H9 (cell line): ENCODE measurements at regions not wholly inside any gene's neighbourhood (a gene's known extent, or its start where the extent isn't known, plus 50 kb on each side); places are given as distances from the start of the nearest gene placed in this dataset.

Experiments
- DNase-seq: peaks from one replicate; pipeline ENCODE4 v3.0.0-alpha.2; 2017
- H2AFZ ChIP-seq: one replicate; pipeline ENCODE4 v1.6.1; 2013; ENCODE audit warnings: mild to moderate bottlenecking, low read length, control low read depth, moderate library complexity
- H2AK5ac ChIP-seq: 2 replicates; pipeline ENCODE4 v1.6.1; 2013; ENCODE audit warnings: low read length, control low read depth, mixed read lengths; ENCODE audit not compliant: insufficient read length
- H2BK120ac ChIP-seq: one replicate; pipeline ENCODE4 v1.6.1; 2013; ENCODE audit warnings: low read depth, mild to moderate bottlenecking, low read length, control low read depth, inconsistent platforms; ENCODE audit not compliant: poor library complexity, severe bottlenecking
- H2BK12ac ChIP-seq: 2 replicates; pipeline ENCODE4 v1.6.1; 2013; ENCODE audit warnings: low read length, control low read depth, mixed read lengths, low read depth; ENCODE audit not compliant: insufficient read length
- H2BK15ac ChIP-seq: 2 replicates; pipeline ENCODE4 v1.6.1; 2013; ENCODE audit warnings: low read depth, low read length, control low read depth
- H2BK20ac ChIP-seq: one replicate; pipeline ENCODE4 v1.6.1; 2013; ENCODE audit warnings: low read depth, mild to moderate bottlenecking, low read length, control low read depth, inconsistent platforms; ENCODE audit not compliant: poor library complexity, severe bottlenecking
- H2BK5ac ChIP-seq: 2 replicates; pipeline ENCODE4 v1.6.1; 2013; ENCODE audit warnings: low read length, control low read depth, mixed read lengths; ENCODE audit not compliant: insufficient read length
- H3K14ac ChIP-seq: 2 replicates; pipeline ENCODE4 v1.6.1; 2013; ENCODE audit warnings: low read length, control low read depth; ENCODE audit not compliant: insufficient read depth
- H3K18ac ChIP-seq: 2 replicates; pipeline ENCODE4 v1.6.1; 2013; ENCODE audit warnings: low read depth, mild to moderate bottlenecking, mixed read lengths, low read length, control low read depth; ENCODE audit not compliant: insufficient read length
- H3K23ac ChIP-seq: 2 replicates; pipeline ENCODE4 v1.6.1; 2013; ENCODE audit warnings: low read length, control low read depth, mixed read lengths, low read depth; ENCODE audit not compliant: insufficient read length
- H3K23me2 ChIP-seq: 2 replicates; pipeline ENCODE4 v1.6.1; 2013; ENCODE audit warnings: low read depth, mild to moderate bottlenecking, mixed read lengths, low read length, control low read depth; ENCODE audit not compliant: insufficient read length, poor library complexity, severe bottlenecking
- H3K27ac ChIP-seq: 2 replicates; pipeline ENCODE4 v1.5.1; 2013; ENCODE audit warnings: low read length, control low read depth, mixed read lengths, low read depth; ENCODE audit not compliant: insufficient read length
- H3K27me3 ChIP-seq: 2 replicates; pipeline ENCODE4 v1.6.1; 2013; ENCODE audit warnings: low read length, control low read depth, inconsistent platforms; ENCODE audit not compliant: insufficient read depth
- H3K4ac ChIP-seq: 2 replicates; pipeline ENCODE4 v1.6.1; 2013; ENCODE audit warnings: low read depth, mild to moderate bottlenecking, control low read depth, inconsistent platforms, low read length, moderate library complexity
- H3K4me1 ChIP-seq: 2 replicates; pipeline ENCODE4 v1.6.1; 2013; ENCODE audit warnings: low read length, control low read depth, inconsistent platforms; ENCODE audit not compliant: insufficient read depth
- H3K4me2 ChIP-seq: 2 replicates; pipeline ENCODE4 v1.6.1; 2013; ENCODE audit warnings: low read length, control low read depth, mixed read lengths; ENCODE audit not compliant: insufficient read length, insufficient read depth
- H3K56ac ChIP-seq: 2 replicates; pipeline ENCODE4 v1.6.1; 2013; ENCODE audit warnings: low read depth, mild to moderate bottlenecking, mixed read lengths, low read length, control low read depth; ENCODE audit not compliant: insufficient read length
- H3K79me1 ChIP-seq: 2 replicates; pipeline ENCODE4 v1.6.1; 2013; ENCODE audit warnings: low read depth, mild to moderate bottlenecking, moderate library complexity, low read length, control low read depth, inconsistent platforms; ENCODE audit not compliant: insufficient read depth, poor library complexity, severe bottlenecking
- H3K79me2 ChIP-seq: 2 replicates; pipeline ENCODE4 v1.6.1; 2013; ENCODE audit warnings: low read length, control low read depth, inconsistent platforms; ENCODE audit not compliant: insufficient read depth
- H3K9ac ChIP-seq: 2 replicates; pipeline ENCODE4 v1.6.1; 2013; ENCODE audit warnings: low read length, control low read depth, mixed read lengths; ENCODE audit not compliant: insufficient read length; ENCODE audit errors: extremely low read depth
- H3K9me3 ChIP-seq: one replicate; pipeline ENCODE4 v1.6.1; 2013; ENCODE audit warnings: low read depth, low read length, inconsistent platforms; ENCODE audit not compliant: control insufficient read depth
- H3T11ph ChIP-seq: one replicate; pipeline ENCODE4 v1.6.1; 2013; ENCODE audit warnings: mild to moderate bottlenecking, low read length, control low read depth, inconsistent platforms
- H4K20me1 ChIP-seq: one replicate; pipeline ENCODE4 v1.6.1; 2013; ENCODE audit not compliant: control insufficient read depth, insufficient read length, insufficient read depth
- H4K5ac ChIP-seq: 2 replicates; pipeline ENCODE4 v1.6.1; 2013; ENCODE audit warnings: low read depth, mild to moderate bottlenecking, mixed read lengths, low read length, control low read depth; ENCODE audit not compliant: insufficient read length
- H4K8ac ChIP-seq: replicated peaks from 2 replicates; pipeline ENCODE4 v1.6.1; 2013; ENCODE audit warnings: low read length, control low read depth, mixed read lengths, low read depth; ENCODE audit not compliant: insufficient read length
- H4K91ac ChIP-seq: 2 replicates; pipeline ENCODE4 v1.6.1; 2013; ENCODE audit warnings: low read depth, mild to moderate bottlenecking, moderate library complexity, mixed read lengths, low read length, control low read depth; ENCODE audit not compliant: insufficient read length
- H3K27ac Mint-ChIP-seq, 3 experiments: 2 replicates in 2 of 3; 3 replicates in 1 of 3; pipeline ENCODE4 v1.8.0; 2020 to 2021; ENCODE audit warnings: mixed read lengths in 3 of 3, mild to moderate bottlenecking in 1 of 3, moderate library complexity in 1 of 3
- H3K27me3 Mint-ChIP-seq: 2 replicates; pipeline ENCODE4 v1.8.0; 2021; ENCODE audit warnings: low read depth, mild to moderate bottlenecking, moderate library complexity, mixed read lengths
- H3K36me3 Mint-ChIP-seq, 3 experiments: 2 replicates in 2 of 3; 3 replicates in 1 of 3; pipeline ENCODE4 v1.8.0; 2020 to 2021; ENCODE audit warnings: low read depth in 3 of 3, mixed read lengths in 3 of 3; ENCODE audit not compliant: insufficient read depth in 1 of 3
- H3K4me1 Mint-ChIP-seq, 2 experiments: 2 replicates each; pipeline ENCODE4 v1.8.0; 2020; ENCODE audit warnings: mixed read lengths in 2 of 2
- H3K4me3 Mint-ChIP-seq, 2 experiments: 2 replicates in 1 of 2; 3 replicates in 1 of 2; pipeline ENCODE4 v1.8.0; 2020 to 2021; ENCODE audit warnings: mild to moderate bottlenecking in 2 of 2, mixed read lengths in 2 of 2, moderate library complexity in 1 of 2
- H3K9me3 Mint-ChIP-seq, 2 experiments: 2 replicates in 1 of 2; 3 replicates in 1 of 2; pipeline ENCODE4 v1.8.0; 2020; ENCODE audit warnings: mild to moderate bottlenecking in 2 of 2, mixed read lengths in 2 of 2, moderate library complexity in 1 of 2
- WGBS: extraction: QIAGEN DNeasy Blood & Tissue Kit; methylation state at CpG from one replicate; pipeline ENCODE4 v1.1.7; 2013; ENCODE audit warnings: missing lambda C conversion rate, low lambda C conversion rate, mixed read lengths; ENCODE audit not compliant: insufficient read length; ENCODE audit errors: extremely low coverage; 5-methylcytosine and 5-hydroxymethylcytosine counted together
- TF ChIP-seq, protein P1 (sequence below): fragments of 200-600 bp; sonication (generic); conservative IDR thresholded peaks from 3 replicates; pipeline ENCODE4 v1.8.0; 2021; ENCODE audit warnings: antibody characterized with exemption, mild to moderate bottlenecking

DNA sequence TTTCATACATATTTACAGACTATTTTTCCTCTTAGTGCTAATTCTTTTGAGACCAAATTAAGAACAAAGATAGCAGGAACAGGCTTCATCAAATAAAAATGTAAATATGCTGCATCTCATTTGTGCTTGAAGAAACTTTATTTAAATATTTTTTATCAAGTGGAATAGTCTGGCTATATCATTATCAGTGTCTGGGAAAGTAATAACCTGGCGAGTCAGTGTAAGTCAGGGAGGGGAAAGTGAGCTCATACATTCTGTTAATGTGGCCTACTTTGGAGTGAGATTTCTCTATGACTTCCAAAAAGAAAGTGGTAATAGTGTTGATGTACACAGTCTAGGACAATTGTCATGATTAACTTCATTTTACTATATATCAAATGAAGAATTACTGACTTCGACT, 1045.1 kb downstream of the ADGRL2 start:
- Histone ChIP-seq H2BK120ac (no peak overlapping the region), H4K8ac (no peak overlapping the region), H3K27ac (no peak overlapping the region), H2BK12ac (no peak overlapping the region), H3K56ac (no peak overlapping the region), H2BK20ac (no peak overlapping the region), H3K23ac (no peak overlapping the region), H3K4me2 (no peak overlapping the region), H3K23me2 (no peaks in the 10 kb centered on the region), H3T11ph (no peak overlapping the region), H3K79me1 (no peaks in the 10 kb centered on the region), H4K20me1 (no peaks in the 10 kb centered on the region), H3K4ac (no peak overlapping the region), H3K4me1 (no peaks in the 10 kb centered on the region; the same call in 1 of the 2 replicates), H4K5ac (no peak overlapping the region), H2AFZ (no peak overlapping the region), H2BK15ac (no peak overlapping the region), H2AK5ac (no peak overlapping the region), H3K14ac (no peak overlapping the region), H4K91ac (no peak overlapping the region), H3K9ac (no peak overlapping the region), H3K18ac (no peak overlapping the region), H3K9me3 (no peaks in the 10 kb centered on the region), H3K27me3 (no peaks in the 10 kb centered on the region), H2BK5ac (no peak overlapping the region), H3K79me2 (no peaks in the 10 kb centered on the region)
- Mint-ChIP-seq H3K9me3 (no peaks in the 10 kb centered on the region), H3K4me1 (peaks cover 66 to 68% of the 10 kb centered on the region in 2 experiments), H3K27ac (peak overlapping the region; percentile 23 to 94 (median 27); a peak in 4 of 7 replicates), H3K36me3 (no peaks in the 10 kb centered on the region), H3K27me3 (no peaks in the 10 kb centered on the region), H3K4me3 (peak overlapping the region in 1 of 2 experiments; percentile 44; a peak in 3 of 5 replicates)
- 100% methylated on average over 1 of the region's 2 CpGs for WGBS
- TF ChIP-seq, protein P1, sequence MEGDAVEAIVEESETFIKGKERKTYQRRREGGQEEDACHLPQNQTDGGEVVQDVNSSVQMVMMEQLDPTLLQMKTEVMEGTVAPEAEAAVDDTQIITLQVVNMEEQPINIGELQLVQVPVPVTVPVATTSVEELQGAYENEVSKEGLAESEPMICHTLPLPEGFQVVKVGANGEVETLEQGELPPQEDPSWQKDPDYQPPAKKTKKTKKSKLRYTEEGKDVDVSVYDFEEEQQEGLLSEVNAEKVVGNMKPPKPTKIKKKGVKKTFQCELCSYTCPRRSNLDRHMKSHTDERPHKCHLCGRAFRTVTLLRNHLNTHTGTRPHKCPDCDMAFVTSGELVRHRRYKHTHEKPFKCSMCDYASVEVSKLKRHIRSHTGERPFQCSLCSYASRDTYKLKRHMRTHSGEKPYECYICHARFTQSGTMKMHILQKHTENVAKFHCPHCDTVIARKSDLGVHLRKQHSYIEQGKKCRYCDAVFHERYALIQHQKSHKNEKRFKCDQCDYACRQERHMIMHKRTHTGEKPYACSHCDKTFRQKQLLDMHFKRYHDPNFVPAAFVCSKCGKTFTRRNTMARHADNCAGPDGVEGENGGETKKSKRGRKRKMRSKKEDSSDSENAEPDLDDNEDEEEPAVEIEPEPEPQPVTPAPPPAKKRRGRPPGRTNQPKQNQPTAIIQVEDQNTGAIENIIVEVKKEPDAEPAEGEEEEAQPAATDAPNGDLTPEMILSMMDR, result no peak
- DNase-seq, result no peak
